Mesothelial cell of epicardium (in vitro differentiated cells): ENCODE measurements at regions not wholly inside any gene's neighbourhood (a gene's known extent, or its start where the extent isn't known, plus 50 kb on each side); places are given as distances from the start of the nearest gene placed in this dataset.

Experiments
- DNase-seq, 2 experiments: peaks; one replicate each; pipeline ENCODE4 v3.0.0; 2021; ENCODE audit warnings: low spot score in 2 of 2; ENCODE audit not compliant: unreplicated experiment in 2 of 2
- H3K27ac Mint-ChIP-seq: 2 replicates; pipeline ENCODE4 v1.8.0; 2021; ENCODE audit warnings: mixed read lengths
- H3K27me3 Mint-ChIP-seq: 2 replicates; pipeline ENCODE4 v1.8.0; 2021; ENCODE audit warnings: low read depth, mixed read lengths
- H3K36me3 Mint-ChIP-seq: 2 replicates; pipeline ENCODE4 v1.8.0; 2021; ENCODE audit warnings: mixed read lengths
- H3K4me1 Mint-ChIP-seq: 2 replicates; pipeline ENCODE4 v1.8.0; 2021; ENCODE audit warnings: mixed read lengths
- H3K4me3 Mint-ChIP-seq: 2 replicates; pipeline ENCODE4 v1.8.0; 2021; ENCODE audit warnings: mild to moderate bottlenecking, moderate library complexity, mixed read lengths
- H3K9me3 Mint-ChIP-seq: 2 replicates; pipeline ENCODE4 v1.8.0; 2021; ENCODE audit warnings: mixed read lengths
- TF ChIP-seq, protein P1 (sequence below): fragments of 200-600 bp; sonication (generic); IDR thresholded peaks from one replicate; pipeline ENCODE4 v1.5.0; 2021; ENCODE audit warnings: antibody characterized with exemption; ENCODE audit not compliant: unreplicated experiment

DNA sequence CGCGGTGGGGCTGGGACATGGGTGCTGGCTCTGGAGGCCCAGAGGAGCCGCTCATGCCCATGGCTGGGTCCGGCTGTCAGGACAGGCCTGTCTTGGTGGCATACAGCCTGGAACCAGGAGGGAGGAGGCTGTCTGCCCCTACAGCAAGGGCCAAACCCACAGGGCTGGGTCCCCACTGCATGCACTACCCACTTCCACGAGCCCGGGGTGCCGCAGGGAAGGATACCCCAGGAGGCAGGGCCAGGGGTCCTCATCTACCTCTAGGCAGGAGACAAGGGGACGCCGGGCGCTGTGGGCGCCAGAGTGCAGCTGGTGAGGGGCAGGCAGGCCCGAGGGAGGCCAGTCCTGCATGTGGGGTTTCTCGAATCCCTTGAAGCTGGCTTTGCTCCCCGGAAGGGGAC lies 95.1 kb upstream of the GPC1 start:
- H3K36me3 Mint-ChIP-seq = no peaks in the 10 kb centered on the region
- H3K9me3 Mint-ChIP-seq = peaks cover 18% of the 10 kb centered on the region
- TF ChIP-seq, protein P1, sequence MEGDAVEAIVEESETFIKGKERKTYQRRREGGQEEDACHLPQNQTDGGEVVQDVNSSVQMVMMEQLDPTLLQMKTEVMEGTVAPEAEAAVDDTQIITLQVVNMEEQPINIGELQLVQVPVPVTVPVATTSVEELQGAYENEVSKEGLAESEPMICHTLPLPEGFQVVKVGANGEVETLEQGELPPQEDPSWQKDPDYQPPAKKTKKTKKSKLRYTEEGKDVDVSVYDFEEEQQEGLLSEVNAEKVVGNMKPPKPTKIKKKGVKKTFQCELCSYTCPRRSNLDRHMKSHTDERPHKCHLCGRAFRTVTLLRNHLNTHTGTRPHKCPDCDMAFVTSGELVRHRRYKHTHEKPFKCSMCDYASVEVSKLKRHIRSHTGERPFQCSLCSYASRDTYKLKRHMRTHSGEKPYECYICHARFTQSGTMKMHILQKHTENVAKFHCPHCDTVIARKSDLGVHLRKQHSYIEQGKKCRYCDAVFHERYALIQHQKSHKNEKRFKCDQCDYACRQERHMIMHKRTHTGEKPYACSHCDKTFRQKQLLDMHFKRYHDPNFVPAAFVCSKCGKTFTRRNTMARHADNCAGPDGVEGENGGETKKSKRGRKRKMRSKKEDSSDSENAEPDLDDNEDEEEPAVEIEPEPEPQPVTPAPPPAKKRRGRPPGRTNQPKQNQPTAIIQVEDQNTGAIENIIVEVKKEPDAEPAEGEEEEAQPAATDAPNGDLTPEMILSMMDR = no peak
- H3K4me1 Mint-ChIP-seq = peaks cover 2% of the 10 kb centered on the region
- no peak for DNase-seq
- peaks cover 16% of the 10 kb centered on the region for H3K27me3 Mint-ChIP-seq
- H3K27ac Mint-ChIP-seq = no peak overlapping the region
- no peak overlapping the region for H3K4me3 Mint-ChIP-seq

DNA sequence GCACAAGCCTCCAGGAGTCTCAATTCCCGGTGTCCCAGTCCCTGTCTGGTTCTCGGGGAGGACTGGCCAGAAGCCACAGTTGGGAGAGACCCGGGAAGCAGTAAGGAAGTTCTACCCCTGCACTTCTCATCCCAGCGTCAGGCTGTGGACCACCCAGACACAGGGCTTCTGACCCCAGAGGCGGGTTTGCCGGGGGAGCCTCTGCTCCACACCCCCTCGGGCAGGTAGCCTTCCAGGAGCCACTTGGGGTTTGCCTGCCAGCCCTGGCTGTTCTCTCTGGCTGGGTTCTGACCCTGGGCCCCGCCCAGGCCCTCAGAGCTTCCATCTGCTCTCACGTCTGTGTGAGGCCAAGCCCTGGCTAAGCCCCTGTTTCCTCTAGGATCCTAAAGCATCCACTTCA lies 94.4 kb upstream of the GPC1 start:
- H3K9me3 Mint-ChIP-seq = peaks cover 22% of the 10 kb centered on the region
- DNase-seq = no peak
- H3K27ac Mint-ChIP-seq = no peak overlapping the region
- TF ChIP-seq, protein P1 = no peak
- peaks cover 9% of the 10 kb centered on the region for H3K27me3 Mint-ChIP-seq
- H3K36me3 Mint-ChIP-seq = no peaks in the 10 kb centered on the region
- no peak overlapping the region for H3K4me3 Mint-ChIP-seq
- peaks cover 2% of the 10 kb centered on the region for H3K4me1 Mint-ChIP-seq

DNA sequence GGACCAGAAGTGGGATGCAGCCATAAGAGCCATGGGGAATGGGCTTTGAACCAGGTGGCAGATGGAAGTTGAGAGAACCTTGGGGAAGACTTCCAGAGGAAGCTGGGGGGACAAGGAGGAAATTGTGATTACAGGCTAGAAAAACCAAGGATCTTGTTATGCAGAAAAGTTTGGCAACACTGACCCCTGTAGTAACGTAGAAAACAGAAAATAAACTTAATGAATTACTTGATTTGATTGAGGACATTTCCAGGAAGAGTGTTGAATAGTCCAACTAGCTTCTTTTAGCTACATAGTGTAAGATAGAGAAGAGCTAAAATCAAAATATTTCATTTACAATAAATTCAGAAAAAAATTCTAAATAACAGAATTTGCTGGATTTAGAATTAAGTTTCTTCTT lies 91.9 kb upstream of the GPC1 start:
- Mint-ChIP-seq H3K9me3 (peaks cover 22% of the 10 kb centered on the region), H3K27me3 (peaks cover 3% of the 10 kb centered on the region), H3K36me3 (no peaks in the 10 kb centered on the region), H3K27ac (no peak overlapping the region), H3K4me3 (no peak overlapping the region), H3K4me1 (peaks cover 7% of the 10 kb centered on the region)
- TF ChIP-seq, protein P1 = no peak
- DNase-seq = no peak

DNA sequence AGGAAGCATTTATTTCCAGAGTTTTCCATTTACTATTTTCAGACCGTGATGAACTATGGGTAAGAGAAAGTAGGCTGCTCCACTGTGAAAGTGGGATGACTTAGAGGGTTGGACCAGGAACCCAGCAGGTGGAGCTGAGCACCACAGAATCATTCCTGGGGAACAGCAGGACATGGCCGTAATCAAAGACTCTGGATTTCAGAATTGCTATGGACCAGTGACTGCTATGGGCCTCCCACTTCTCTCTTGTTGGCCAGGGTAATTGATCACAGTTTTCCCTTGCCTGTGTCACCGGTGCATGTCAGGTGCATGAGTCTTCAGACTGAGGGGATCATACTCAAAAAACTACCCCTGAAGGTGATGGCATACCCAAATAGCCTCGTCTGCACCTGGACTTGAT lies 90.6 kb upstream of the GPC1 start:
- no peak overlapping the region for H3K4me3 Mint-ChIP-seq

DNA sequence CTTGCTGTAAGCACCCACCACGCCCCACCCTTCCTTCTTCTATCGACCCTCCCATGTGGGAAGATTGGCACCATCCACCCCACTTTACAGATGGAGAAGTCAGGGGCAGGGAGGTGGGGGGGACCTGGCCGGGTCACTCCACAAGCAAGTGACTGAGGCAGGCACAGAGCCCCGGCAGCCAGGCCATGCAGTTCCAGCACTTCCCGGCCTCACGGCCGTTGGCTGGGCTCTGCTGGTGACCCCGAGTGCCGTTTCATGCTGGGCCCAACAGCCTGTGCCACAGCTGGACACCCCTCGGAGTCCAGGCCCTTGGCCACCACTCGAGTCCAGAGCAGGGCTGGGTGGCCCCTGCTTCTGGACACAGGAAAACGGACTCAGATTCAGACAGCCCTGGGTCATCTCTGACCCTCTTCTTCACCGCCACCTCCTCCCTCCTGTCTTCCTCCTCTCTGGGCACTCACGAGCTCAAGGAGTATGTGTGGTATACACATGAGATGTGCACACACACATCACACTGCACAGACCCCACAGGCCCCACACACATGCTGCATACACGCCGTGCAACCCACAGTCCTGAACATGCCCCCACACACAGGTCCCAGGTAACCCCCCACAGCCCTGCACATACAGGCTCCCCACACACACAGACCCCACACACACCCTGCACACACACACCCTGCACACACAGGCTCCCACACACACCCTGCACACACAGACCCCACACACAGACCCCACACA lies 89.3 kb upstream of the GPC1 start:
- H3K27me3 Mint-ChIP-seq = peaks cover 10% of the 10 kb centered on the region
- peaks cover 18% of the 10 kb centered on the region for H3K4me1 Mint-ChIP-seq
- H3K36me3 Mint-ChIP-seq = no peaks in the 10 kb centered on the region
- H3K27ac Mint-ChIP-seq = no peak overlapping the region
- TF ChIP-seq, protein P1 = no peak
- peaks cover 22% of the 10 kb centered on the region for H3K9me3 Mint-ChIP-seq
- DNase-seq = no peak
- no peak overlapping the region for H3K4me3 Mint-ChIP-seq

More for the DNA sequence above, 90.6 kb upstream of the GPC1 start:
- Mint-ChIP-seq H3K27ac (no peak overlapping the region), H3K36me3 (no peaks in the 10 kb centered on the region), H3K9me3 (peaks cover 22% of the 10 kb centered on the region), H3K4me1 (peaks cover 11% of the 10 kb centered on the region), H3K27me3 (peaks cover 7% of the 10 kb centered on the region)
- TF ChIP-seq, protein P1 = no peak
- DNase-seq = no peak
